Upper lobe of left lung (tissue), 6 donors: ENCODE measurements at regions not wholly inside any gene's neighbourhood (a gene's known extent, or its start where the extent isn't known, plus 50 kb on each side); places are given as distances from the start of the nearest gene placed in this dataset.
"Not testable (repeated sequence)": the region's sequence is repeated elsewhere in the genome, so short reads cannot be mapped to it uniquely, and the experiment has no call there.

Source experiments
- ATAC-seq, 2 donors: fragments of 200-7000 bp; cut with Tn5 transposase; one replicate each; pipeline ENCODE4 v1.9.1; 2022; ENCODE audit warnings: mild to moderate bottlenecking in 2 of 2, moderate library complexity in 2 of 2; ENCODE audit not compliant: low FRiP score in 2 of 2
- DNase-seq, 2 donors: peaks; one replicate each; pipeline ENCODE4 v3.0.0-alpha.2; 2019 to 2020
- H3K27ac ChIP-seq, 4 donors: fragments of 200-600 bp; sonication (generic); one replicate each; pipeline ENCODE4 v1.5.1; 2016 to 2019
- H3K27me3 ChIP-seq, 4 donors: fragments of 200-600 bp; sonication (generic); one replicate each; pipeline ENCODE4 v1.5.1; 2017 to 2019
- H3K36me3 ChIP-seq, 4 donors: fragments of 200-600 bp; sonication (generic); one replicate each; pipeline ENCODE4 v1.5.1; 2016 to 2019
- H3K4me1 ChIP-seq, 4 donors: fragments of 200-600 bp; sonication (generic); one replicate each; pipeline ENCODE4 v1.5.1; 2018 to 2019
- H3K4me3 ChIP-seq, 4 donors: fragments of 200-600 bp; sonication (generic); one replicate each; pipeline ENCODE4 v1.5.1; 2017 to 2019; ENCODE audit warnings: mild to moderate bottlenecking in 2 of 4, moderate library complexity in 1 of 4
- H3K9me3 ChIP-seq, 4 donors: fragments of 200-600 bp; sonication (generic); one replicate each; pipeline ENCODE4 v1.5.1; 2018 to 2019
- WGBS, 2 donors: methylation state at CpG; one replicate each; pipeline ENCODE4 v1.1.5; 2017 to 2018; 5-methylcytosine and 5-hydroxymethylcytosine counted together
- donor health status: DM: no; HTN: no; CAD: no; lungs with moderate emphysema.
- donor health status: DM: no; HTN: yes; CAD: no; lungs with severe emphysema.

DNA sequence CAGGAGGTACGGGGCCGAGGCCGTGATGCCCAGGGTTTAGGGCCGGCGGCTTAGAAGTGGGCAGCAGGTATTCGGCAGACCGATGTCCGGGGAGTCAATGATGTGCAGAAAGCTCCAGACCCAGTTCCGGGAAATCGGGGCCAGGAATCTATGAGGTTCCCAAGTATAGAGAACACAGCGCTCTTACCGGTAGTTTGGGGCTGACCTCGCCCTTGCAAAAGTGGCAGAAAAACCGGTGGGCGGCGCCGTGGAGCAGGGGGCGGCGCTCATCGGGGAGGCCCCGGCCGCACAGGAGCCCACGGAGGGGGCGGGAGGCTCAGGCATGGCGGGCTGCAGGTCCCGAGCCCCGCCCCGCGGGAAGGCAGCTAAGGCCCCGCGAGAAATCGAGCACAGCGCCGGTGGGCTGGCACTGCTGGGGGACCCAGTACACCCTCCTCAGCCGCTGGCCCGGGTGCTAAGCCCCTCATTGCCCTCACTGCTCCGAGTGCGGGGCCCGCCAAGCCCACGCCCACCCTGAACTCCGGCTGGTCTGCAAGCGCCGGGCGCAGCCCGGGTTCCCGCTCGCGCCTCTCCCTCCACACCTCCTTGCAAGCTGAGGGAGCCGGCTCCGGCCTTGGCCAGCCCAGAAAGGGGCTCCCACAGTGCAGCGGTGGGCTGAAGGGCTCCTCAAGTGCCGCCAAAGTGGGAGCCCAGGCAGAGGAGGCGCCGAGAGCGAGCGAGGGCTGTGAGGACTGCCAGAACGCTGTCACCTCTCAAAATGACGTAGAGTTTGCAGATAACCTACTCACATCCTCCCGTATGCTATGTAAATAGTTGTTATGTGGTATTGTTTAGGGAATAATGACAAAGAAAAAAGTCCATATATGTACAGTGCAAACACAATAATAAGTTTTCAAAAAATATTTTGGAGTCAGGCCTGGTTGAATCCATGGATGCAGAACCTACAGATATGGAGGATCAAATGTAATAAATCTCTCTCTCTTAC is 80.6 kb upstream of the NBPF20 start:
- H3K9me3 ChIP-seq, H3K27me3 ChIP-seq, H3K4me1 ChIP-seq, DNase-seq, H3K4me3 ChIP-seq, H3K36me3 ChIP-seq, H3K27ac ChIP-seq: not testable (repeated sequence)
- 10 to 46% methylated on average over 2 of the region's 59 CpGs for WGBS, 2 donors
- peak; percentile 37 to 63 for ATAC-seq

GRCh38 chr1:145504834-145505413 is 79.5 kb upstream of the NBPF20 start:
- ATAC-seq: peak; percentile 42 to 67
- not testable (repeated sequence) for H3K27me3 ChIP-seq, H3K4me3 ChIP-seq, H3K27ac ChIP-seq, H3K36me3 ChIP-seq, H3K9me3 ChIP-seq, H3K4me1 ChIP-seq, DNase-seq
- no CpG with 5 or more reads among the region's 17 CpGs for WGBS, 2 donors

GRCh38 chr1:145504310-145504709 is 78.9 kb upstream of the NBPF20 start:
- H3K4me3 ChIP-seq, ATAC-seq, H3K9me3 ChIP-seq, H3K4me1 ChIP-seq, H3K27ac ChIP-seq, DNase-seq, H3K27me3 ChIP-seq, H3K36me3 ChIP-seq: not testable (repeated sequence)
- no CpG with 5 or more reads among the region's 2 CpGs for WGBS, 2 donors

DNA sequence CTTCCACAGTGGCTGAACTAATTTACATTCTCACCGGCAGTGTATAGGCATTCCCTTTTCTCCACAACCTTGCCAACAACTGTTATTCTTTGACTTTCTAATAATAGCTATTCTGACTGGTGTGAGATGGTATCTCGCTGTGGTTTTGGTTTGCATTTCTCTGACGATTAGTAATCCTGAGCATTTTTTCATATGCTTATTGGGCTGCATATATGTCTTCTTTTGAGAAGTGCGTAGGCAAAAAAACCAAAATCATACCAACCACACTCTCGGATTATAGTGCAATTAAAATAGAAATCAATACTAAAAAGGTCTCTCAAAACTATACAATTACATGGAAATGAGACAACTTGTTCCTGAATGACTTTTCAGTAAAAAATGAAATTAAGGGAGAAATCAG is 74.8 kb upstream of the NBPF20 start:
- not testable (repeated sequence) for ATAC-seq, H3K4me3 ChIP-seq, DNase-seq, H3K27me3 ChIP-seq, H3K9me3 ChIP-seq, H3K36me3 ChIP-seq, H3K4me1 ChIP-seq, H3K27ac ChIP-seq
- no CpG with 5 or more reads among the region's 5 CpGs for WGBS, 2 donors

DNA sequence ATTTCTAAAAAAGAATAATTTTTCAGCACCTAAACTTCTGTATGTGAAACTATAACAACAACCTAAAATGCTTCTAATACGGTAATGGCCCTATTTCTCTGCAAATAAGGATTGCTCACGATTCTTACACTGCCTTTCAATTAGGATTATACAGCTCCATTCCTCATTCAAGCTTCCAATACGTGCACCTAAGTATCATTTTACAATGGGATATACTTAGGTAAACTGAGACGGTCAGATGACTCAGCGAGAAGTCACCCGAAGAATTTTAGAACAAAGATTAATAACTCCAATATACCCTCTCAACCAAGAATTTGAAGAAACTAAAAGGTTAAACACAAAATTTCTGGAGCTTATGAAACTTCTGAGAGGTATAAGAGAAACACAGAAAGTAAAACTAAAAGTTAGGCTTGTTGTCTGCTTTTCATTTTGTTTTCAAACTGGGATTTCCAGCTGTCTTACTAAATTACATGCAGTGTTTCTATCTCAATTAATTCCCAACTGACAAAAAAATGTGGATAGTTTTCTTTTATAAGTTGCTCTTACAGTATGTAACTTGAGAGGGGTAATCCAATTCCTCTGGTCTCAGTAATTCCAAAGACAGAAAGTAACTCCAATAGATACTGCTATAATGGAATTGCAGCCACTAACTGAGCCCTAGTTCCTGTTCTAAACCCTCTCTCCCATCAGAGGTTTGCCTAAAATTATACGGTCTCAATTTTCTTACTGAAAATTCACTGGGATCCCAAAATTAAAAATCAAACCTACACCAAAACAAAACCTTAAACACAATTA is 69.9 kb upstream of the NBPF20 start:
- H3K9me3 ChIP-seq, H3K4me3 ChIP-seq, H3K27ac ChIP-seq, H3K36me3 ChIP-seq, H3K4me1 ChIP-seq, H3K27me3 ChIP-seq, ATAC-seq, DNase-seq: not testable (repeated sequence)
- 67 to 93% methylated on average over 3 of the region's 7 CpGs for WGBS, 2 donors

DNA sequence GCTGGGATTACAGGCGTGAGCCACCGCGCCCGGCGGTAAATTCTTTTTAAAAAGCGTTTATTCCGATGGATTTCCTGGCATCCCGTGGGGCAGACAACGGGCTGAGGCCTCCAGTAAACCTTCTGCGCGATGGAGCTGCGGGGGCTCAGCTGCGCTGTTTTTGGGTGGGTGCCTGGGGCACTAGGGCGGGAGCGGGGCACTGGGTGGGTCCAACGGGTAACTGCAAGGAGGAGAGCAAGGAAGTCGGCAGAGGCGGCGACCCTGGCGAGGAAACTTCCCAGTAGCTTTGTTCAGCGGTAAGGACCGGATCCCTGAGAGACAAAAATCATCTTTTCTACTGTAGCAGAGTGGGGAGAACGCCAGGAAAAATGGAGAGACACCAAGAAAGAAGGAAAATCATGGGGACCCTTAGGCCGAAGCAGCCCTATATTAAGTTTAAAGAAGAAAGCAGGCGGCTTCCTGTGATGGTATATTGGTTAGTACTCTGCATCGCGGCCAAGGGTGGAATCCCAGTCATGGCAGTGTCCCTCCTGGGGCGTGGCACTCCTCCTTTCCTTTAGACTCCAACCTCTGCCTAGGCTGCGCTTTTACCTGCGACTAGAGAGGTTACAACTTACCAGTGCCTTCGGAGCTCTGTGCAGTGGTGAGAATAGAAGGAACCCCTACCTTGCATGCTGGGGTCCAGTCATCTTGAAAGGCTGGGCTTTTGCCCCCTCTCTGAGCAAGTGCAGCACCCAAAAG is 63.0 kb upstream of the NBPF20 start:
- not testable (repeated sequence) for H3K36me3 ChIP-seq, DNase-seq, ATAC-seq, H3K4me3 ChIP-seq, H3K4me1 ChIP-seq, H3K9me3 ChIP-seq, H3K27me3 ChIP-seq, H3K27ac ChIP-seq
- WGBS, 2 donors: no CpG with 5 or more reads among the region's 31 CpGs

DNA sequence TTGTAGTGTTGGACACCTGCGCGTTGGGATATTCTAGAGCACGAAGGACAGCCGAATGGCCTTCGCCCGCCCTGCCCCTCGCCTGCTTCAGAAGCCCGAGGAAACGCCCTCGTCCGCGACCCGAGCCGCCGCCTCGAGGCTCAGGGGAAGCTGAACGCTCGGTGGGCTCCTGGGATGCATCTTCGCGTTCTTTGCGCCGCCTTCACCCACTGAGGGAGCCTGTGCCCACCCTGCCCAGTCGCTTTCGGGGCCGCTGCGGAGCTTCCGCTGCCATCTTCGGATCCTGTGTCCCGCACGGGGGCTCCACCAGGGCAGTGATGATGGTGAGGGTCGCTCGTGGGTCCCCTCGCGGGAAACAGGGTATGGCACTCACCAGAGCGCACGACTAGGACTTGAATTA is 61.8 kb upstream of the NBPF20 start:
- not testable (repeated sequence) for H3K27ac ChIP-seq, H3K9me3 ChIP-seq, H3K27me3 ChIP-seq, H3K4me1 ChIP-seq, H3K36me3 ChIP-seq
- WGBS, 2 donors: 1 to 10% methylated on average over 13 to 22 of the region's 36 CpGs
- DNase-seq (peak in 1 of 2 donors; percentile 66), ATAC-seq (peak in 1 of 2 donors; percentile 16)
- H3K4me3 ChIP-seq: peak overlapping the region in 3 of 4 donors; percentile 9 to 38 (median 18)

- not testable (repeated sequence) for H3K9me3 ChIP-seq, H3K36me3 ChIP-seq, H3K27ac ChIP-seq, H3K4me1 ChIP-seq, H3K27me3 ChIP-seq, H3K4me3 ChIP-seq
- ATAC-seq: peak; percentile 61 to 64
- 65 to 72% methylated on average over 3 of the region's 4 CpGs for WGBS, 2 donors
- DNase-seq: peak in 1 of 2 donors; percentile 22
These were observed 58.9 kb upstream of the NBPF20 start for GRCh38 chr1:145484257-145484656.

DNA sequence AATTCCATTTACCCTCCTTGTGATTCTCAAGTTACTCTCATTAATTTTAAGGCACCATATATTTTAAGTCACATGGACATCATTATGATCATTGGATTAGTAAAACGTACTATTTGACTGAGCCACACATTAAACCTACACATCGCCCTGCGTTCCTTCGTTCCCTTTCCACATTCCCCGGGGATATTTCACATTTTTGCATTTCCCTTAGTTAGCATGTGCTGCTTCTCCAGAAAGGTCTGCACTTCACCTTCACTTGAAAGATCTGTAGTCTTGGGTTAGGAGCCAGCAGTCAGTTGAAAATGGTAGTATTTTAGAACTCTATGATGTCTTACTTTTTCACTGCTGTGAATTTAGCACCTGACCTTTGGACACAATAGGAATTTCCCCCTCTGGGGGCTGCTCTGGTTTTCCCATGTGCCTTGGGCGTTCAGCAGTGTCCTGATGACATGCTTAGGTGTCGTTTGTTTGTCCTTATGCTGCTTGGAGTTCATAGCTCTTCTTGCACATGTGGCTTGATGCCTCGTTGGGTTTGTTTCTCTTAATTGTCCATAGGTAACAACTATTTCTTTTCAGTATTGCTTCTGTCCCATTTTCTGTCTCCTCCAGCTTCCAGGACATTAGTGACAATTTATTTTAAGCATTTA is 56.9 kb upstream of the NBPF20 start:
- WGBS, 2 donors: 46 to 49% methylated on average over 4 to 7 of the region's 8 CpGs
- H3K27ac ChIP-seq, DNase-seq, H3K4me1 ChIP-seq, H3K9me3 ChIP-seq, H3K36me3 ChIP-seq, ATAC-seq, H3K27me3 ChIP-seq, H3K4me3 ChIP-seq: not testable (repeated sequence)

DNA sequence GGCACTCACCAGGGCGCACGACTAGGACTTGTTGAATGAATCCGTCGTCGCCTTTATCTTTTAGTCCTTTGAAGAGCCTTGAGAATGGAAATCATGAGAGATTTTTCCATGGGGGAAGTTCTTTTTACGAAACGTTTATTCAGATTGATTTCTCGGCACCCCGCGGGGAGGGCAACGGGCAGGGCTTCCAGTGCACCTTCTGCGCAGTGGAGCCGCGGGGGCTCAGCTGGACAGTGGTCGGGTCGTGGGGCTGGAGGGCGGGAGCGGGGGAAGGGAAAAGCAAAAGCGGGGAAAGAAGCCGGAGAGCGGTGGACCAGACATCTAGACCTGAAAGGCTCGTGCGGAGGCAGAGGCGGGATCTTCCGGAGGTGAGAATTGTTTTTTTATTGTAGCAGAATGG is 50.6 kb upstream of the NBPF20 start:
- H3K27me3 ChIP-seq, H3K27ac ChIP-seq, H3K4me1 ChIP-seq, H3K9me3 ChIP-seq, H3K36me3 ChIP-seq, ATAC-seq: not testable (repeated sequence)
- peak in 1 of 2 donors; percentile 38 for DNase-seq
- peak overlapping the region in 2 of 4 donors; percentile 3 to 25 for H3K4me3 ChIP-seq
- WGBS, 2 donors: 5% methylated on average over 20 to 24 of the region's 25 CpGs

DNA sequence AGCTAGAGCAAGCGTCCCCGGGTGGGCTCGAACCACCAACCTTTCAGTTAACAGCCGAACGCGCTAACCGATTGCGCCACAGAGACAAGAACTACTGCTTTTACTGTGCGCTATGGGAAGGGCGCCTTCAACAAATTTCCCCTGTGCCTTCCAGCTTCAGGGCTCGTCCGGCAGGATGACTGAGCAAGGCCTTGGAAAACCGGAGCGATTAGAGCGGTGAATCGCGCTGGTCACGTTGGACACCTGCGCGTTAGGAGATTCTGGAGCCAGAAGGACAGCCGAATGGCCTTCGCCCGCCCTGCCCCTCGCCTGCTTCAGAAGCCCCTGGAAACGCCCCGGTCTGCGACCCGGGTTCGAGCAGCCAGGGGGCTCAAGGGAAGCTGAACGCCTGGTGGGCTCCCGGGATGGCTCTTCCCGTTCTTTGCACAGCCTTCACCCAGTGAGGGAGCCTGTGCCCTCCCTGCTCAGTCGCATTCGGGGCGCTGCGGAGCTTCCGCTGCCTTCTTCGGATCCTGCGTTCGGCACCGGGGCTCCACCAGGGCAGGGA is 50.0 kb upstream of the NBPF20 start:
- H3K9me3 ChIP-seq, H3K27ac ChIP-seq, H3K36me3 ChIP-seq, H3K27me3 ChIP-seq, H3K4me1 ChIP-seq: not testable (repeated sequence)
- ATAC-seq (peak in 1 of 2 donors; percentile 29), DNase-seq (peak in 1 of 2 donors; percentile 65)
- 0% methylated on average over 1 of the region's 41 CpGs; no CpG with 5 or more reads in 1 of the 2 donors for WGBS, 2 donors
- H3K4me3 ChIP-seq: peak overlapping the region in 2 of 4 donors; percentile 3 to 25
